Stomach (tissue), 8 donors: ENCODE measurements at regions not wholly inside any gene's neighbourhood (a gene's known extent, or its start where the extent isn't known, plus 50 kb on each side); places are given as distances from the start of the nearest gene placed in this dataset.

Source experiments
- DNase-seq, 2 donors: peaks; one replicate each; pipeline versions ENCODE4 v3.0.0 to v3.0.0-alpha.2; 2013 to 2019
- H3K27ac ChIP-seq, 5 donors: fragments of 200-600 bp in 4 of 5; sonication (generic) in 4 of 5; one replicate each; pipeline ENCODE4 v1.5.1; 2013 to 2019; ENCODE audit warnings: mild to moderate bottlenecking in 1 of 5, moderate library complexity in 1 of 5
- H3K27me3 ChIP-seq, 3 donors: fragments of 200-600 bp; sonication (generic); one replicate each; pipeline ENCODE4 v1.5.1; 2017 to 2019; ENCODE audit warnings: mixed run types in 1 of 3
- H3K36me3 ChIP-seq, 4 donors: fragments of 200-600 bp; sonication (generic); 1 replicate in 3 of 4; 2 replicates in 1 of 4; pipeline ENCODE4 v1.5.1; 2016 to 2019
- H3K4me1 ChIP-seq, 4 donors: fragments of 200-600 bp; sonication (generic); one replicate each; pipeline ENCODE4 v1.5.1; 2016 to 2019
- H3K4me3 ChIP-seq, 4 donors: fragments of 200-600 bp; sonication (generic) in 3 of 4; one replicate each; pipeline ENCODE4 v1.5.1; 2016 to 2019; ENCODE audit warnings: mild to moderate bottlenecking in 1 of 4
- H3K9me3 ChIP-seq, 4 donors: fragments of 200-600 bp; sonication (generic); one replicate each; pipeline ENCODE4 v1.5.1; 2016 to 2019
- EP300 ChIP-seq: sonication (generic); formaldehyde crosslinking; IDR thresholded peaks from one replicate; pipeline ENCODE4 v1.6.1; 2017; ENCODE audit warnings: antibody characterized with exemption
- POLR2A ChIP-seq, 4 donors: fragments of 450-650 bp; IDR thresholded peaks; one replicate each; pipeline ENCODE4 v1.6.1; 2016; ENCODE audit warnings: antibody characterized with exemption in 4 of 4, control low read depth in 2 of 4, mild to moderate bottlenecking in 1 of 4, moderate library complexity in 1 of 4
- POLR2AphosphoS5 ChIP-seq, 3 donors: sonication (generic); formaldehyde crosslinking; IDR thresholded peaks; one replicate each; pipeline ENCODE4 v1.6.1; 2016; ENCODE audit warnings: antibody characterized with exemption in 3 of 3
- WGBS, 5 donors: extraction: QIAGEN DNeasy Blood & Tissue Kit in 3 of 5; methylation state at CpG; one replicate each; pipeline versions ENCODE4 v1.1.5 to v1.1.7; 2013 to 2018; 5-methylcytosine and 5-hydroxymethylcytosine counted together
- intact Hi-C: fragments of 100-400 bp; cut with DNase I; formaldehyde crosslinking; loops from one replicate; pipeline ENCODE4 v1.15.1; 2023; ENCODE audit warnings: low total_unique reads
- TF ChIP-seq, protein P1 (sequence below), 7 experiments: fragments of 450-650 bp in 4 of 7; fragments of 200-600 bp in 3 of 7; sonication (generic) in 3 of 7; IDR thresholded peaks; one replicate each; pipeline ENCODE4 v1.5.1; 2016 to 2019; ENCODE audit warnings: antibody characterized with exemption in 7 of 7, control low read depth in 2 of 7, mild to moderate bottlenecking in 1 of 7
- donor health status: healthy with polysubstance abuse.
- donor health status: Bipolar disorder and iron deficiency.
- donor health status: healthy.

DNA sequence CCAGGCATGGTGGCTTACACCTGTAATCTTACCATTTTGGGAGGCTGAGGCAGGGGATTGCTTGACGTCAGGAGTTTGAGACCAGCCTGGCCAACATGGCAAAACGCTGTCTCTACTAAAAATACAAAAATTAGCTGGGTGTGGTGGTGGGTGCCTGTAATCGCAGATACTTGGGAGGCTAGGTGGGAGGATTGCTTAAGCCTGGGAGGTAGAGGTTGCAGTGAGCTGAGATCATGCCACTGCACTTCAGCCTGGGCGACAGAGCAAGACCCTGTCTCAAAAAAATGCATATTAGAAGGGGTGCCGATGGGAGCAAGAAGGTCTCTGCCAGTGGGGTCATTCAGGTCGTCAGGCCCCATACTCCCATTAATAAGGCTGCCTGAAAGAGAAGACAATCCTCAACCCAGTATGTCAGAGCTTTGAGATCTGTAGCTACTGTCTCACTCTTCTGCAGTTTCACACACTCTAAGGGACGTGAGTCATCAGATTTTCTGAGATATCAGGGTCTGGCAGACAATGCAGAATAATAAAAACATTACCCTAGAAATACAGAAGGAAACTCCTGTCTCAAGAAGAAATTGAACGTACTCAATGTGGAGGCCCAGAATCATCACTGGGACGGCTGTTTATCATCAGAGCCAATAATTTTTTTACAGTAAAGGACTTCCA is 176.7 kb upstream of the FAT1 start:
- Histone ChIP-seq H3K4me3 (no peak overlapping the region), H3K4me1 (peaks cover 0 to 21% (median 14%) of the 10 kb centered on the region in 4 donors), H3K27ac (no peak overlapping the region), H3K9me3 (no peaks in the 10 kb centered on the region), H3K36me3 (no peaks in the 10 kb centered on the region), H3K27me3 (no peaks in the 10 kb centered on the region)
- 67 to 79% (median 73%) methylated on average over 9 of the region's 9 CpGs for WGBS, 5 donors
- DNase-seq: no peak
- no peak for TF ChIP-seq EP300
- TF ChIP-seq POLR2AphosphoS5 (IDR thresholded peaks at IDR 0.05): no peak
- TF ChIP-seq, protein P1, sequence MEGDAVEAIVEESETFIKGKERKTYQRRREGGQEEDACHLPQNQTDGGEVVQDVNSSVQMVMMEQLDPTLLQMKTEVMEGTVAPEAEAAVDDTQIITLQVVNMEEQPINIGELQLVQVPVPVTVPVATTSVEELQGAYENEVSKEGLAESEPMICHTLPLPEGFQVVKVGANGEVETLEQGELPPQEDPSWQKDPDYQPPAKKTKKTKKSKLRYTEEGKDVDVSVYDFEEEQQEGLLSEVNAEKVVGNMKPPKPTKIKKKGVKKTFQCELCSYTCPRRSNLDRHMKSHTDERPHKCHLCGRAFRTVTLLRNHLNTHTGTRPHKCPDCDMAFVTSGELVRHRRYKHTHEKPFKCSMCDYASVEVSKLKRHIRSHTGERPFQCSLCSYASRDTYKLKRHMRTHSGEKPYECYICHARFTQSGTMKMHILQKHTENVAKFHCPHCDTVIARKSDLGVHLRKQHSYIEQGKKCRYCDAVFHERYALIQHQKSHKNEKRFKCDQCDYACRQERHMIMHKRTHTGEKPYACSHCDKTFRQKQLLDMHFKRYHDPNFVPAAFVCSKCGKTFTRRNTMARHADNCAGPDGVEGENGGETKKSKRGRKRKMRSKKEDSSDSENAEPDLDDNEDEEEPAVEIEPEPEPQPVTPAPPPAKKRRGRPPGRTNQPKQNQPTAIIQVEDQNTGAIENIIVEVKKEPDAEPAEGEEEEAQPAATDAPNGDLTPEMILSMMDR (IDR thresholded peaks at IDR 0.05): no peak
- TF ChIP-seq POLR2A (IDR thresholded peaks at IDR 0.05): no peak
- intact Hi-C loops: no loop called here

DNA sequence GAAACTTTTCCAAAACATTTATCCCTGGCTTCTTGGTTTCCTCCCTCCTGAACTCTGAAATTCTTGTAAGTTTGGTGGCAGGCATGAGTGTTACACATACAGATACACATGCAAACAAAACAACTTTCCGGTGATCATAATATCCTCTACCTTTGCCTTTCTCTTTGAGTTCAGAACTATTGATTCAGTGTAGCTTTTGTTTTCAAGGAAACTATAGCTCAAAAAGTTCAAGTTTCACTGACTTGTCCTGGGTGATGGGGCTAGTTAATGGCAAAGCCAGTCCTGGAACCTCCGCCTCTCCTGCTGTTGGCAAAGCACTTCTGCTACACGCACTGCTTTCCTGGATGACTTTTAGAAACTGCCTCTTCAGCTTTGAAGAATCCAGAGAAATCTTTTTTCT is 177.3 kb upstream of the FAT1 start:
- DNase-seq: no peak
- 72 to 93% (median 83%) methylated on average over 3 of the region's 3 CpGs for WGBS, 5 donors
- no peak overlapping the region for H3K27ac ChIP-seq

DNA sequence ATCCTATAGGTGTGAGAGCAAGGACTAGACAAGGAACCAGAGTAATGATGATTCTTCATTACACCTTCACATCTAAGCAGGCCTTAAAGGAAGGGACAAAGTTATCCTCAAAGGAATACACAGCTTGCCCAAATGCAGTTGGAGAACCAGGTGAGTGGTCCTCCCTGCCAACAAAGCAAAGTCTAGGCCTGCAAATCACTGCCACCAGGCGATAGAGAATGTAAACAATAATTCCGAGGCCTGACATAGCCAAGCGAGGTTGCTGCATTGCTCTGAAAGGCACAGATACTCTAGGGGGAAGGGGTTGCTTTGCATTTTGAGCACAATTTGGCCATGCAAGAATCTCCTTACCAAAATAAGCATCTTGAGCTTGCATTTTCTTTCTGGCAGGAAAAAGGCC is 178.2 kb upstream of the FAT1 start:
- intact Hi-C loops: no loop called here
- H3K36me3 ChIP-seq: no peaks in the 10 kb centered on the region
- H3K4me3 ChIP-seq: no peak overlapping the region
- peak in 1 of 2 donors; percentile 22 for DNase-seq
- no peaks in the 10 kb centered on the region for H3K27me3 ChIP-seq
- H3K4me1 ChIP-seq: peaks cover 0 to 21% (median 14%) of the 10 kb centered on the region in 4 donors
- H3K9me3 ChIP-seq: no peaks in the 10 kb centered on the region
- H3K27ac ChIP-seq: peak overlapping the region in 2 of 5 donors; percentile 35 to 54
- no peak for TF ChIP-seq POLR2A (IDR thresholded peaks at IDR 0.05)
- WGBS, 5 donors: 24 to 59% (median 43%) methylated on average over 3 of the region's 3 CpGs

More for the DNA sequence above, 177.3 kb upstream of the FAT1 start:
- peaks cover 0 to 21% (median 14%) of the 10 kb centered on the region in 4 donors for H3K4me1 ChIP-seq
- H3K27me3 ChIP-seq: no peaks in the 10 kb centered on the region
- H3K4me3 ChIP-seq: no peak overlapping the region
- intact Hi-C loops: no loop called here
- TF ChIP-seq EP300: no peak
- TF ChIP-seq POLR2A (IDR thresholded peaks at IDR 0.05): no peak
- no peak for TF ChIP-seq POLR2AphosphoS5 (IDR thresholded peaks at IDR 0.05)
- TF ChIP-seq, protein P1 (IDR thresholded peaks at IDR 0.05): no peak
- H3K36me3 ChIP-seq: no peaks in the 10 kb centered on the region
- no peaks in the 10 kb centered on the region for H3K9me3 ChIP-seq

DNA sequence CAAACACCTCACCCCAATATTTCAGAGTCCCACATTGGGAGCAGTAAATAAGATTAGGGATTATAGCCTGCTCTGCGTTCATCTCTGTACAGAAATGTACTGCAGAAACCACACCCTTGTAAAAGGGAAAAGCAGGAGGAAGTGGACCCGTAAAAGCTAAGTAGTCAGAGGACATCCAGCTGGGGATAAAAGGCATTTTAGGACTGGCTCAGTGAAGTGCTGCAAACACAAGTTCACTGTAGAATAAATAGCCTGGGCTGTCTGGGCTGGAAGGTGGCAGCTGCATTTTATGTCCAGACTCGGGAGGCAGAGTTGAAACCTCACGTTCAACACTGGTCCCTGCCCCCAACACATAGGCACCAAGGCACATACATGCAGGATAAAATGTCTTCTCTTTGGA is 178.7 kb upstream of the FAT1 start:
- 10 to 36% (median 13%) methylated on average over 4 of the region's 4 CpGs for WGBS, 5 donors
- Histone ChIP-seq H3K4me1 (peaks cover 0 to 21% (median 14%) of the 10 kb centered on the region in 4 donors), H3K4me3 (no peak overlapping the region), H3K36me3 (no peaks in the 10 kb centered on the region), H3K9me3 (no peaks in the 10 kb centered on the region), H3K27me3 (no peaks in the 10 kb centered on the region), H3K27ac (peak overlapping the region in 3 of 5 donors; percentile 35 to 69 (median 54))
- intact Hi-C loops: no loop called here
- peak in 1 of 2 donors; percentile 32 for DNase-seq
- TF ChIP-seq, protein P1 (IDR thresholded peaks at IDR 0.05): no peak
- TF ChIP-seq POLR2AphosphoS5 (IDR thresholded peaks at IDR 0.05) (no peak), POLR2A (IDR thresholded peaks at IDR 0.05) (no peak), EP300 (no peak)

DNA sequence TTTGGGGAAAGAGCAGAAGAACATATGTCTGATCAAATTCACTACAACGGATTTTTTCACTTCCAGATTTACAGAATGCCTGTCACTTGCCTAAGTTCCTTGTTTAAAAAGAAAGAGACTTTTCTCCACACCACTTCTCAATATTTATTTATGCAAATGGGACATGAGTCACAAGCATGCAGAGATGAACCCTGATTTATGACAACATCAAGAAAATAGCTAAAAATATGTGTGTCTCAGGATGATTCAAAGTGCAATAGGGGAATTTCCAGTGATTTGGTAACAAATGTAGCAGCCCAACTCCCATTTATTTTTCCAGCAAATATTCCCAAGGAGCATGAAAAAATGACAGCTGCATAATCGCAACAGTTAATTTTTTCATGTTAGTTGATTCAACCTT is 180.4 kb upstream of the FAT1 start:
- TF ChIP-seq EP300: no peak
- TF ChIP-seq POLR2A (IDR thresholded peaks at IDR 0.05): no peak
- TF ChIP-seq, protein P1 (IDR thresholded peaks at IDR 0.05): no peak
- no peak for TF ChIP-seq POLR2AphosphoS5 (IDR thresholded peaks at IDR 0.05)
- Histone ChIP-seq H3K27ac (no peak overlapping the region), H3K4me3 (no peak overlapping the region), H3K9me3 (no peaks in the 10 kb centered on the region), H3K36me3 (no peaks in the 10 kb centered on the region), H3K27me3 (no peaks in the 10 kb centered on the region), H3K4me1 (peaks cover 0 to 21% (median 14%) of the 10 kb centered on the region in 4 donors)
- WGBS, 5 donors: 38 to 59% (median 53%) methylated on average over 2 of the region's 2 CpGs
- intact Hi-C loops: no loop called here
- no peak for DNase-seq
